ENCODE measurements at regions not wholly inside any gene's neighbourhood (a gene's known extent, or its start where the extent isn't known, plus 50 kb on each side); places are given as distances from the start of the nearest gene placed in this dataset.
"Not testable (repeated sequence)": the region's sequence is repeated elsewhere in the genome, so short reads cannot be mapped to it uniquely, and the experiment has no call there.

DNA sequence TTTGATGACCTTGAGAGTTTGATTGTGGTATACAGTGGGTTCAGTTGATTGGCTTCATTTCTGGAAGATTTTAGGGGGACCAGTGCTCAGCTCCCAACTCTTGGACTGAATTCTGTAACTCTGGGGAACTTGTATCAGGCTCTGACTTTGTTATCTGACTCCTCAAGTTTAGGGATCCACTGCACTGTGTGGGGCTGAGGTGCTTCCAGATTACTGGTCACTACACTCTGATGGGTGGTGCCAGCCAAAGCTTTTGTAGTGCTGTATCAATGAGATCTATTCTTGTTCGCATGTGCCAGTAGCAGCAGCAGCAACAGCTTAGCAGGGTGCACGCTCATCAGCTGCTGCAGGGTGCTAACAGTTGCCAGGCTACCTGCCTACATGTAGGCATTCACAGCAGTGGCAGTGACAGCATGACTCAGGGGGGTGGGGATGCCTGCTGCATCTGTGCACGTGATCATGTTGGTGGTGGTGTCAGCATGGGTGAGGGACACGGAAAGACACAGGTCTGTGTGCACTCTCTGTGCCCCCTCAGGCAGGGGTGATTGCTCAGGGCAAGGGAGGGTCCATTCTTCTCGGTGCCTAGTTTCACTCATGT, 438.8 kb upstream of the SEMA6A start:
- DNase-seq (ENCODE audit: low spot score) (no peak), FAIRE-seq (no peak)

DNA sequence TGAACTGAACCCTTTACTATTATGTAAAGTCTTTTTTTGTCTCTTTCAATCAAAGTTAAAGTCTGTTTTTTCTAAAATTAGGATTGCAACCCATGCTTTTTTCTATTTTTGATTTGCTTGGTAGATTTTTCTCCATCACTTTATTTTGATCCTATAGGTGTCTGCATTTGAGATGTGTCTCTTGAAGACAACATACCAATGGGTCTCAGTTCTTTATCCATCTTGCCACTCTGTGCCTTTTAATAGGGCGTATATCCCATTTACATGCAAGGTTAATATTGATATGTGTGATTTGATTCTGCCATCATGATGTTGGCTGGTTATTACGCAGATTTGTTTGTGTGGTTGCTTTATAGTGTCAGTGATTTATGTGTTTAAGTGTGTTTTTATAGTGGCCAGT, 436.0 kb upstream of the SEMA6A start:
- DNase-seq (ENCODE audit: low spot score): no peak
- FAIRE-seq: no peak

DNA sequence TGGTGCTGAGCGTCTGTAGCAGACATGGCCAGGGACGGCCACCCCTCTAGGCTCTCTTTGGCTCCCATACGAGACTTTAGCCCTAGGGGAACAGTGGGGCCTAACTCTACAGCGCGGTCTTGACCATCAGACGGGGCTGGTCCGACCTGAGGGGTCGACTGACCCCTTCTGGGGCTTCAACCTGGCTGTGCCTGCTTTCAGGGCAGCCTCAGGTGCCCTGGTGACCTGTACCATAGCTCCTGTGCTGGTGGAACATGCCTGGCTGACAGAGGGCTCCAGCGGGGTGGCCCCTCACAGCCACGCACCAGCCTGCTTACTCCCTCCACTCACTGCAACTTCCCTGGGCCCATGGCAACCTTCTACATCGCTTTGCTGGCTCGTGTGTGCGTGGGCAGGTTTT, 423.4 kb upstream of the SEMA6A start:
- DNase-seq (ENCODE audit: low spot score): no peak
- no peak for FAIRE-seq

DNA sequence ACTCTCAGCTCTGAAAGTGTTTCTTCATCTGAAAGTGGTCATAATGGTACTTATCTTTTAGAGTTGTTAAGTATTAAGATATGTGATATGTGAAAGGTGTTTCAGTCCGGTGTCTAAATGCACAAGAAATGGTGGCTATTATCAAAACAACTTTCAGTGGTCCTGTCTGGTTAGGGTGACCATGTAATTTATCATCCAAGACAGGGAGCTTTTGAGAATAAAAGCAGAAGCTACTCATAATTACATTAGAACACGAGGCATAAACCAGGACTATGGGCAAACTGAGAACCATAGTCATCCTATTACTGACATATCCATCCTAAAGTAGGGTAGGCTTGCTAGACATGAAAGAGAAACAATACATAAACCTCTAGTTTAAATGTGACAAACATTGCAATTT, 418.1 kb upstream of the SEMA6A start:
- no peak for FAIRE-seq

DNA sequence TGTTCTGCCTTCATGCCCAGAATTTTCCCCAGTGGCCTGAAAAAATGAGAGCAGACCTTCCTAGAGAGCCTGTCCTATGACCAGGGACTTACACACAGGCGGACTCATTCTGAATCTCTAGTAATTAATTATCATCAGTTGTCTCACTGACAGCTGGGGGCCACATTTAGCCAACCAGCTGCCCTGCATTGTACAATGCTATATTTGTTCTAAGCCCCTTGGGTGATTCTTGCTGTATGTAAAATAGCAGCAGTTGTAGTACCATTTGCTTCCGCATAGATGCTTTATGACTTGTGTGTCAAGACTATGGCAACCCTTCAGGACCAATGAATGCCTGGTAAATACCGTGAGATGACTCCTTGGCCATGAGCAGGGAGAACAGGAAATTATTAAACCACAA, 415.4 kb upstream of the SEMA6A start:
- DNase-seq (ENCODE audit: low spot score) (no peak), FAIRE-seq (no peak)

More for the DNA sequence above, 418.1 kb upstream of the SEMA6A start:
- DNase-seq (ENCODE audit: low spot score): no peak

DNA sequence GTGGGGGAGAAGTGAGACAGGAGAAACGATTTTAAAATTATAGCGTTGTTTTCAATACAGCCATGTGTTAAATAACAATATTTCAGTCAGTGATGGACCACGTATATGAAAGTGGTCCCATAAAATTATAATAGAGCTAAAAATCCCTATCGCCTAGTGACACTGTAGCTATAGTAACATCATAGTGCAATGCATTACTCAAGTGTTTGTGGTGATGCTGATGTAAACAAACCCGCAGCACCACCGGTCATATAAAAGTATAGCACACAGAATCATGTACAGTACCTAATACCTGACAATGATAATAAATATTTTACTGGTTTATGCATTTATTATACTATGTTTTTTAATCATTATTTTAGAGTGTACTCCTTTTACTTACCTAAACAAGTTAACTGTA, 407.4 kb upstream of the SEMA6A start:
- FAIRE-seq: no peak
- DNase-seq (ENCODE audit: low spot score): no peak

DNA sequence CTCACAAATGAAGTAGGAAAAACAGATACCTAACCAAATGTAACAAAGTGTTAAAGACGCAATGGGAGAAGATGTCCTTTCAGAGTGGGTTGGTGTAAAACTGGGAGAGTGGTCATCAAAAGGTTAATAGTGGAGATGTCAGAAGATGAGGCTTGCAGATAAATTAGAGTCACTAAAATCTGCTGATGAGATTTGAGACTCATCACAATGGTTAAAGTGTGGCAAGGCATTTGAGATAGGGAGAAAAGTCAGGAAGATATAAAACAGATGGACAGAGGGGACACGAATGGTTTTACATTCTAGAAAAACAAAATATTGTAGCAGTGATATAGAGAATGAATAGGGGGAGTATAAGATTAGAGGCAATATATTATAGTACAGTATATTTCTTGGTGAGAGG, 406.0 kb upstream of the SEMA6A start:
- no peak for FAIRE-seq

DNA sequence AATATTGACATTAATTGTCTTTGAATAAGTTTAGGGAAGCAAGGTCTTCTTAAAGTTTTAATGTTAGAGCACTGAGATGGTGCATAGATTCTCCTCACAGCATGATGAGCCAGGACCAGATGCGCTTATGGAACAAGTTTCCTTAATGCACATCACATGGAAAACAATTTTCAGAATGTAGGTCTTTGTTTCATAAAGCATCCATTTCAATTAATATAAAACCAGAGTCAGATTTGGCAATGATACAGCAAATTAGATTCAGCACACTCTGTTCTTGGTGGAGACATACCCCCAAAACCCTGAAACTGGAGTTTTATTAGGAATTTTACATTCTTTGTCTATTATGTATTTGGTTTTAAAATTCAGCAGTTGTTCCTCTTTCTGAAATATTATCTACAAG, 402.1 kb upstream of the SEMA6A start:
- FAIRE-seq (no peak), DNase-seq (ENCODE audit: low spot score) (no peak)

More for the DNA sequence above, 406.0 kb upstream of the SEMA6A start:
- no peak for DNase-seq (ENCODE audit: low spot score)

DNA sequence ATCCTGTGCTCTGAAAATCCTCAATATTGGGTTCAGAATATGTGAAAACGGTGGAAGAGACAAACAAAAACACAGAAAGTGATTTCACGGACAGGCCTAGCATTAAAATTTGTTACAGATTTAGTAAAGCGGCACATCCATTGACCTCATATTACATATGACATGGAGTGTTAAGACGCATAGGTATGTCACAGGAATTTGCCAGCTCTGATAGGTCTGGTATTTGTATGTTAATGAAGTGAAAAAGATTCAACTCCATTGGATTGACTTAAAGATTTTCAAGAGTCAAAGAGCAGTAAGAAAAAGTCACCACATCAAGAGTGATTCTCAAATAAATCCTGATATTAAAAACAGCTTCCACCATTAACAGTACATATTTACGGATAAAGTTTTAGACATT, 396.5 kb upstream of the SEMA6A start:
- DNase-seq (ENCODE audit: low spot score): no peak
- FAIRE-seq: no peak

DNA sequence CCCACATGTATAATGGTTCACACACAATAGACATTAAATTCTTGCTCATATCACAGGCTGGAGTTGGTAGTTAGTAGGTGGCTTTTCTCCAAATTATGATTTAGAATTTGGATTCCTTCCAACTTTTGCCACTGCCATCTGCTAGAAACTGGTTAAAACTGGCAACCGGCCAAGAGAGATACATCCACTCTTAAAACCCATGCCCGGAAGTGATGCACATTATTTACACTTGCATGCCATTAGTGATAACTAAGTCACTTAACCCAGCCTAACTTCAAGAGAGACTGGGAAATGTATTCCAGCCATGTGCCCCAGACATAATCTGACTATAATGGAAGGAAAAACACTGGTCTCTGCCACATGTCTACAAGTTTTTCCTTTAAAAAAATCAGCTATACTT, 395.7 kb upstream of the SEMA6A start:
- DNase-seq (ENCODE audit: low spot score): no peak

DNA sequence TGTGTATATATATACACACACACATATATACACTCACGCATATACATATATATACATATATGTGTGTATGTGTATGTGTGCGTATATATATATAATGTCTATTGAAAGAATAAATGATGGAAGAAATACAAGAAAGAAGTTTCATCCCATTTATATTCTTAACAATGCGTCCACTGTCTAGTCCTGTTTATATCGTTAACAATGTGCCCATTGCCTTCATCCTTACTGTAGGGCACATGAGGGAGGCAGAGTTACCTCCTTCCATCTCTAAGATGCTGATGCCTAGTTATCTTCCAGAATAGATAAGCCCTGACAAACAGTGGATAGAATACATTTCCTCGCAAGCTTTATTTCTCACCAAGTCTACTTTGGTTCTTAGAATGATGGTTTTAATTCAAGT, 389.8 kb upstream of the SEMA6A start:
- no peak for DNase-seq (ENCODE audit: low spot score)
- no peak for FAIRE-seq

More for the DNA sequence above, 395.7 kb upstream of the SEMA6A start:
- no peak for FAIRE-seq

DNA sequence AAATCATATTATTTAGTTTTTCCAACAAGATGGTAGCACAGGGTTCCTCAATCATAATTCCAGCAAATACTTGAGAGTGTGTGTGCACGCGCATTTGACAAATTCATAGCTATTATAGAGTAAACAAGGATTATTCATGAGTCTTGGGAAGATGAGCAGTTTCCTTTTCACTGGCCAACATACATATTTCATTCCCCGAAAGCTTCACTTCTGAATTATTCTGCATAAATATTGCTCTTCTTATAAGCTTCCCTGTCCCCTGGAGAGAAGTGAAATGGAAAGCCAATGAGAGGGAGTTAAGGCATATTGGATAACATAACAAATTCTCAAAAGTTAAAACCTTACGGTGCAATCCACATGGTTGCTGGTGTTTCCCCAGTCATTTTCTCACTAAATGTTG, 386.4 kb upstream of the SEMA6A start:
- DNase-seq (ENCODE audit: low spot score): no peak
- no peak for FAIRE-seq

DNA sequence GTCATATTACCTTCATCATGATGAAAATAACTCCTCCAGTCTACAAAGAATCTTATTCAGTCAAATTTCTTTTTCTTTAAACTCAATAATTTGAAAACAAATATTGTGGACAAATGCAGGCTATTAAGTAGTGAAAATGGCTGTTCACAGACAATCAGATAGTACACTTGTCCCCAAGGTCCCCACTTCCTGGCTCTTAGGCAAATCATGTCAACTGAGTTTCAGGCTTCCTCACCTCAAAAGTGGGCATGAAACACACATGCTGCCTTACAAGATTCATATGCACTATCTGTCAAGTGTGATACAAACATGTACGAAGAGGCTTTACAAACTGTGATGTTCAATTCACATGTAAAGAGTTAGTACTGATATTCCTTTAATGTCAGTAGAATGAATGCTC, 385.2 kb upstream of the SEMA6A start:
- DNase-seq (ENCODE audit: low spot score): no peak
- FAIRE-seq: no peak

DNA sequence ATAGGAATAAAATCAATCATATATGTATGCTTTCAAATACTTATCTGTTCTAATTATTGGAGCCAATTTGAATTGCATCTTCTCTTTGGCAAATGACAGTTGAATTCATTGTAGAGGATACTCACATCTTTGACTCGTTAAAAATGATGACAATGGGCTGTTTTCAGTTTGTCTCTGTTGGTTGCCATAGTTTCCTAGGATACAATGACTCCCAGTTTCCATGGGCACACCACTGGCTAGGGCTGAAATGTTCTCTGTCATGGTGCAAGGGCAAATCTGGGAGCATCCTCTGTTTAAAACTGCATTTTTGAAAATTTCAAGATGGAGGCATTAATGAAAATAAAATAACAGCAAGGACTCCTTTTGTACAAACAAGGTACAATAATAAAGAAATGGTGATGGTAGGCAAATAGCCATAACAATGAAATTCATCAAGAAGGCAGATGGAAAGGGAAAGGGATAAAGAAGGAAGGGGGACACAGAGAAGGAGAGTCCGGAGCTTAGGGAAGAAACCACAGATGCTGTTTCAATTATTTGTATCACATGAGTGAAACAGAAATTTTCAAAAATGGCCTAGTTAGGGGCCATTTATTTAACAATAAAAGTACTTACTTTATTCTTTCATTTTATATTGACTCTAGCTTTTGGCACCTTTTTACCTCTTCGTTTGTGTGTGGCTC, 378.8 kb upstream of the SEMA6A start:
- DNase-seq (ENCODE audit: low spot score): no peak

DNA sequence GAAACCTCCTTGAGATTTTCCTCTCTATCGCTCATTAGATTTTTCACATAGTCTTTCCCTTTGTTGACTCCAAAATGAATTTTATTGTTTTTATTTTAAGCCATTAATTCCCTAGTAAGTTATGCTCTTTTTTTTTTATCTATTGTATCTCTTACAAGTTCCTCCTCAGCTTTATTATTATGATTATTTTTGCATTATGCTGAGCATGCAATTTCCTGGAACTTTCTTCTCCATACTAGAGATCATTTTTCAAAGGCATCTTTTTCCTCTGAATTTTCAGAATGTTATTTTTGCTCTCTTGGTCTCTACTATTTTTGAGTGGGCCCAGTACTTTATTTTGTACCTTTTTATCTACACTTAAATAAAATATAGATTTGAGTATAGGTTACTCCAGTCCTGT, 376.6 kb upstream of the SEMA6A start:
- DNase-seq (ENCODE audit: low spot score): no peak
- no peak for FAIRE-seq

More for the DNA sequence above, 378.8 kb upstream of the SEMA6A start:
- no peak for FAIRE-seq

DNA sequence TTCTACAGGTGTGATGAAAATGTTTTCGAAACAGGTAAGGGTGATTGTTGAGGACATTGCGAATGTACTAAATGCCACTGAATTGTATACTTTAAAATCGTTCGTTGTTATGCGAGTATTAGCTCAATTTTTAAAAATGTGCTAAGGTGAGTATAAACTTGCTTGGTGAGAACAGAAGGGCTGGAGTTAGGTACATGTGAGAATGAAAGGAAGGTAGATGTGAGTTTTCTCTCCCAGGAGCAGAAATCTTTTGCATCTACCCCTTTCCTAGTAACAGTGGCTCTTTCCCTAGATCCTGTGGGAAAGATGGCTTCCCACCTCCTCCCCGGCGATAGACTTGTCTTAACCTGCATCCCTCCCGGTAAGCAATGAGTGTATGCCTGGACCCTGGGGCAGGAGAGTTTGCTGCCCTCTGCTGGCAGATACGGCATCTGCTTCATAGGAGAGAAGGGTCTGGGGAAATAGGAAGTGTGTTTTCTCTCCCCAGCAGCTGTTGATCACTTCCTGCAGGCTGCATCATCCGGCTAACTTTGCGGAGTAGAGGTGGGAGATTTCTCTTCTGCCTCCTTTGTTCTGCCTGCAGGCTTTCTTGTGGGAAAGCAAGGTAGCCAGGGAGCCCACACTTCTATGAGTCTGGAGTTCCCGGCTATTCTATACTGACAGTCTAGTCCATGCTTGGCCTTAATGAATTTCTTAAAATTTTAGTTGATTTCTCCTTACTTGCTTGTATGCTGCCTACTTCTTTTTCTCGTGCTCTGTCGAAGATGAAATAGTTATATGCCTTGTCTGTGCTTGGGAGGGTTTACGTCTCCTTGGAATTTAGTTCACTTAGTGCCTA, 373.3 kb upstream of the SEMA6A start:
- DNase-seq (ENCODE audit: low spot score): peak; percentile 50
- FAIRE-seq: no peak

DNA sequence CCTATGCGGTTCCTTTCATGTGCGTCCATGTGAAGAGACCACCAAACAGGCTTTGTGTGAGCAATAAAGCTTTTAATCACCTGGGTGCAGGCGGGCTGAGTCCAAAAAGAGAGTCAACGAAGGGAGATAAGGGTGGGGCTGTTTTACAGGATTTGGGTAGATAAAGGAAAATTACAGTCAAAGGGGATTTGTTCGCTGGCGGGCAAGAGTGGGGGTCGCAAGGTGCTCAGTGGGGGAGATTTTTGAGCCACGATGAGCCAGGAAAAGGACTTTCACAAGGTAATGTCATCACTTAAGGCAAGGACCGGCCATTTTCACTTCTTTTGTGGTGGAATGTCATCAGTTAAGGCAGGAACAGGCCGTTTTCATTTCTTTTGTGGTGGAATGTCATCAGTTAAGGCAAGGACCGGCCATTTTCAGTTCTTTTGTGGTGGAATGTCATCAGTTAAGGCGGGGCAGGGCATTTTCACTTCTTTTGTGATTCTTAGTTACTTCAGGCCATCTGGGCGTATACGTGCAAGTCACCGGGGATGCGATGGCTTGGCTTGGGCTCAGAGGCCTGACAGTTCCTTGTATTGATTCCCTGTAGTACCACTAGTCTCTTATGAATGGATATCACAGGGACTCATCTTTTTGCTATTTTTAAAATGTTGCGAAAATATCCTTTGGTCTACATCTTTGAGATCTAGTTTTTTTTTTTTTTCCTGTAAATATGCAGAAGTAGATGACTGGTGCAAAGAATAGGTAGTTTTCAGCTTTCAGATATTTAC, 371.2 kb upstream of the SEMA6A start:
- DNase-seq (ENCODE audit: low spot score); FAIRE-seq: not testable (repeated sequence)

DNA sequence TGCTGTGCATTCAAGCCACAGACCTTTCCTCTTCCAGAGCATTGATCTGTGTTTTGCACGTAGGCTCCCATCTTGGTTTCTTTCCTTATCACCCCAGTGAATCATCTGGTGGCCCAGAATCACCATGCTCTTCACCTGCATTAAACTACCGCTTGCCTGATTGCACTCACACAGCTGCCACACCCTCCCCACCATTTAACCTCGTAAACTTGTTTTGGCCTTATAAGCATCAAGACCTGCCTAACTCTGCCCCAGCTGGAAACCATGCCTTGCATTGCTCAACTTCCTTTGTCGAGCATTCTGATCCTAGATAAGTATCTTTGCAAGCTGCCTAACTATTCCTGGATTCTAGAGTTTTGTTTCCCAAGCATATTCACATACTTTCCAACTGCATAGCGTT, 369.6 kb upstream of the SEMA6A start:
- DNase-seq (ENCODE audit: low spot score) (no peak), FAIRE-seq (no peak)

DNA sequence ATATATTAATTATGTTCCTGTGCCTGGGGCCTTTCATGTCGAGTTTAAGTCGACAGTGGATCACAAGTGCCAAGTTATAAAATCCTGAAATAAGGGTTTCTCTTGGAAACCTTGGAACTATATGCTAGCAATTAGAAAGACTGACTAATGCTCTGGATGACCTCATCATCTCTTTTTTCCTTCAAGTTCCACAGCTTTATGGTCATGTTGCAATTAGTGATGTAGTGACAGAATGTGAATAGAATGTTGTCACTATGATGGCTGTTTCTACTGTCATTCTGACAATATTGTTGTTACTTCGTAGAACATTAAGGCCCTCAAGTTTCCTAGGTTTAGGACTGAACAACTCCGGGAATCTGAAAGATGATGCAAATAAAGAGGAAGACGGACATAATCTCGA, 368.0 kb upstream of the SEMA6A start:
- no peak for FAIRE-seq
- DNase-seq (ENCODE audit: low spot score): no peak

DNA sequence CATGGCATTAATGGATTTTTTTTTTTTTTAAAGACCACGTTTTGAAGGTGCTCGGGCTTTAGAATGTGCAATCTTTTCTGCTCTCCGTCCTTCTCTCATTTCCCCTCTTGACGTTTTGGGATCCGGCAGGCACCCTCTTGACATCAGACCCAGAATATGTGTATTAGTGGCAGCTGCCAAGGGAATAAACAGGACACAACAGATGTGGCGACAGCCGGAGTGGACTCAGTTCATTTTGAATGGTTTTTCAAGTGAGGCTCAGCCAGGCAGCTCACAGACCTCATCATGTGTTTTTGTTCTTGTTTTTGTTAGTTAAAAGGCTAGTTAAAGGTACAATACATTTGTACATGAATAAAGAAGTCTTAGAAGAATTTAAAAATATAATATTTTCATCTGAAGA, 365.0 kb upstream of the SEMA6A start:
- DNase-seq (ENCODE audit: low spot score) (no peak), FAIRE-seq (no peak)

DNA sequence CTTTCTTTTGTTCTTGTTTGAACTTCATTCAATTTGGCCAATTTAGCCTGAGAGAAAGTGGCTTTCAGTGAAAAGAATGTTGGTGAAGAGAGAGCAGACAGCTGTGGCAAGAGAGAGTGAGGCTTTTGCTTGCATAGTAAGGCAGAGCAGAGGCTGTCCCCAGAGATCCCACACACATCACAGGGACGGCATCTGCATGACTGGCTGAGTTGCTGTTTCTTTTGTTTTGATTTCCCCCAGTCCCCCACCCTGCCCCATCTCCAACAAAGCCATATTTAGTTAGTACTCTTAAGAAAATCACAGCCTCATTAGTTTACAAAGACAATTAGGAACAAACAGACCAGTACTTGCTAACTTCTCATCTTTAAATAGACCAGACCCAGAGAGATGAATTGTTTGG, 363.9 kb upstream of the SEMA6A start:
- FAIRE-seq (no peak), DNase-seq (ENCODE audit: low spot score) (no peak)

Data from RCC 7860 (cell line).